Neural cell (in vitro differentiated cells): ENCODE measurements at regions not wholly inside any gene's neighbourhood (a gene's known extent, or its start where the extent isn't known, plus 50 kb on each side); places are given as distances from the start of the nearest gene placed in this dataset.

Experiments
- H2AFZ ChIP-seq: fragments of 200-600, 300-800 bp; sonication (generic), shearing (Covaris generic); 2 replicates; pipeline ENCODE4 v1.6.0; 2014; ENCODE audit warnings: low read depth, mild to moderate bottlenecking, antibody characterized with exemption, low read length, moderate library complexity
- H3F3A ChIP-seq: fragments of 200-600 bp; shearing (Covaris generic); 2 replicates; pipeline ENCODE4 v1.6.1; 2016; ENCODE audit warnings: mild to moderate bottlenecking, moderate library complexity, mixed read lengths, antibody characterized with exemption, low read length; ENCODE audit not compliant: insufficient read depth, poor library complexity, severe bottlenecking
- H3K27ac ChIP-seq: fragments of 200-600, 300-800 bp; sonication (generic), shearing (Covaris generic); 2 replicates; pipeline ENCODE4 v1.5.1; 2014; ENCODE audit warnings: mild to moderate bottlenecking, low read length, moderate library complexity
- H3K27me3 ChIP-seq: fragments of 300-800, 200-600 bp; sonication (generic), shearing (Covaris generic); 2 replicates; pipeline ENCODE4 v1.6.0; 2014; ENCODE audit warnings: mild to moderate bottlenecking, low read depth, low read length, moderate library complexity; ENCODE audit not compliant: insufficient read depth
- H3K36me3 ChIP-seq: fragments of 300-800, 200-600 bp; sonication (generic), shearing (Covaris generic); 2 replicates; pipeline ENCODE4 v1.5.1; 2014; ENCODE audit warnings: mild to moderate bottlenecking, antibody characterized with exemption, low read length, moderate library complexity; ENCODE audit not compliant: insufficient read depth
- H3K4me2 ChIP-seq: fragments of 300-800, 200-600 bp; sonication (generic), shearing (Covaris generic); 2 replicates; pipeline ENCODE4 v1.6.0; 2014; ENCODE audit warnings: mild to moderate bottlenecking, low read length
- H3K4me3 ChIP-seq: fragments of 300-800, 200-600 bp; sonication (generic), shearing (Covaris generic); 2 replicates; pipeline ENCODE4 v1.5.1; 2014; ENCODE audit warnings: mild to moderate bottlenecking, low read length, moderate library complexity
- H3K79me2 ChIP-seq: fragments of 200-600 bp; shearing (Covaris generic); replicated peaks from 2 replicates; pipeline ENCODE4 v1.6.0; 2014; ENCODE audit warnings: mild to moderate bottlenecking, low read length, moderate library complexity; ENCODE audit not compliant: insufficient read depth
- H3K9ac ChIP-seq: fragments of 300-800, 200-600 bp; sonication (generic), shearing (Covaris generic); 2 replicates; pipeline ENCODE4 v1.6.1; 2016; ENCODE audit warnings: mild to moderate bottlenecking, low read length, mixed read lengths
- H3K9me2 ChIP-seq: fragments of 200-600 bp; shearing (Covaris generic); 2 replicates; pipeline ENCODE4 v1.6.1; 2016; ENCODE audit warnings: mild to moderate bottlenecking, low read length, mixed read lengths; ENCODE audit not compliant: insufficient read depth
- H3K9me3 ChIP-seq: fragments of 200-600, 300-800 bp; sonication (generic), shearing (Covaris generic); 2 replicates; pipeline ENCODE4 v1.6.1; 2016; ENCODE audit warnings: mild to moderate bottlenecking, mixed run types, low read length, moderate library complexity, mixed read lengths
- H4K20me1 ChIP-seq: fragments of 200-600 bp; shearing (Covaris generic); 2 replicates; pipeline ENCODE4 v1.6.1; 2016; ENCODE audit warnings: mild to moderate bottlenecking, mixed run types; ENCODE audit not compliant: insufficient read depth
- CTCF ChIP-seq: fragments of 450-650 bp; IDR thresholded peaks from 2 replicates; pipeline ENCODE4 v1.5.1; 2014; ENCODE audit warnings: antibody characterized with exemption, mild to moderate bottlenecking, moderate library complexity; ENCODE audit not compliant: poor library complexity, severe bottlenecking
- EP300 ChIP-seq: fragments of 450-650 bp; conservative IDR thresholded peaks from 2 replicates; pipeline ENCODE4 v1.6.1; 2014; ENCODE audit warnings: antibody characterized with exemption, mild to moderate bottlenecking, moderate library complexity; ENCODE audit not compliant: poor library complexity, severe bottlenecking
- EZH2 ChIP-seq: fragments of 200-600, 300-800 bp; shearing (Covaris generic), sonication (generic); IDR thresholded peaks from 2 replicates; pipeline ENCODE4 v1.6.1; 2014; ENCODE audit warnings: antibody characterized with exemption, low read length, borderline replicate concordance, mild to moderate bottlenecking; ENCODE audit not compliant: insufficient read depth, poor library complexity, severe bottlenecking
- MXI1 ChIP-seq: fragments of 450-650 bp; conservative IDR thresholded peaks from 2 replicates; pipeline ENCODE4 v1.6.1; 2014; ENCODE audit warnings: antibody characterized with exemption, mild to moderate bottlenecking; ENCODE audit not compliant: poor library complexity, severe bottlenecking
- POLR2AphosphoS5 ChIP-seq: IDR thresholded peaks from 2 replicates; pipeline ENCODE4 v1.6.1; 2012
- RAD21 ChIP-seq: fragments of 450-650 bp; conservative IDR thresholded peaks from 2 replicates; pipeline ENCODE4 v1.6.1; 2014; ENCODE audit warnings: antibody characterized with exemption, mild to moderate bottlenecking, moderate library complexity
- SMC3 ChIP-seq: fragments of 450-650 bp; conservative IDR thresholded peaks from 2 replicates; pipeline ENCODE4 v1.6.1; 2014; ENCODE audit warnings: antibody characterized with exemption, mild to moderate bottlenecking, moderate library complexity; ENCODE audit not compliant: poor library complexity
- TAF1 ChIP-seq: IDR thresholded peaks from 2 replicates; pipeline ENCODE4 v1.6.1; 2012; ENCODE audit warnings: low read depth
- TF ChIP-seq, protein P1 (sequence below): IDR thresholded peaks from 2 replicates; pipeline ENCODE4 v1.6.1; 2012; ENCODE audit warnings: borderline replicate concordance

GRCh38 chr6:44042989-44043478 is 84.2 kb downstream of the MRPL14 start:
- no peaks in the 10 kb centered on the region for H3K27me3 ChIP-seq
- no peaks in the 10 kb centered on the region for H3F3A ChIP-seq
- no peak overlapping the region for H3K4me3 ChIP-seq
- no peaks in the 10 kb centered on the region for H3K9me2 ChIP-seq
- H4K20me1 ChIP-seq: no peaks in the 10 kb centered on the region
- H3K9ac ChIP-seq: no peak overlapping the region
- H3K4me2 ChIP-seq: no peak overlapping the region
- H3K79me2 ChIP-seq: no peaks in the 10 kb centered on the region
- no peaks in the 10 kb centered on the region for H3K36me3 ChIP-seq
- no peaks in the 10 kb centered on the region for H3K9me3 ChIP-seq
- TF ChIP-seq TAF1: no peak
- no peak overlapping the region for H3K27ac ChIP-seq
- H2AFZ ChIP-seq: no peak overlapping the region

GRCh38 chr6:44042261-44042988 is 84.8 kb downstream of the MRPL14 start:
- H3K36me3 ChIP-seq: no peaks in the 10 kb centered on the region
- no peak for TF ChIP-seq POLR2AphosphoS5
- no peak for TF ChIP-seq MXI1
- TF ChIP-seq, protein P1, sequence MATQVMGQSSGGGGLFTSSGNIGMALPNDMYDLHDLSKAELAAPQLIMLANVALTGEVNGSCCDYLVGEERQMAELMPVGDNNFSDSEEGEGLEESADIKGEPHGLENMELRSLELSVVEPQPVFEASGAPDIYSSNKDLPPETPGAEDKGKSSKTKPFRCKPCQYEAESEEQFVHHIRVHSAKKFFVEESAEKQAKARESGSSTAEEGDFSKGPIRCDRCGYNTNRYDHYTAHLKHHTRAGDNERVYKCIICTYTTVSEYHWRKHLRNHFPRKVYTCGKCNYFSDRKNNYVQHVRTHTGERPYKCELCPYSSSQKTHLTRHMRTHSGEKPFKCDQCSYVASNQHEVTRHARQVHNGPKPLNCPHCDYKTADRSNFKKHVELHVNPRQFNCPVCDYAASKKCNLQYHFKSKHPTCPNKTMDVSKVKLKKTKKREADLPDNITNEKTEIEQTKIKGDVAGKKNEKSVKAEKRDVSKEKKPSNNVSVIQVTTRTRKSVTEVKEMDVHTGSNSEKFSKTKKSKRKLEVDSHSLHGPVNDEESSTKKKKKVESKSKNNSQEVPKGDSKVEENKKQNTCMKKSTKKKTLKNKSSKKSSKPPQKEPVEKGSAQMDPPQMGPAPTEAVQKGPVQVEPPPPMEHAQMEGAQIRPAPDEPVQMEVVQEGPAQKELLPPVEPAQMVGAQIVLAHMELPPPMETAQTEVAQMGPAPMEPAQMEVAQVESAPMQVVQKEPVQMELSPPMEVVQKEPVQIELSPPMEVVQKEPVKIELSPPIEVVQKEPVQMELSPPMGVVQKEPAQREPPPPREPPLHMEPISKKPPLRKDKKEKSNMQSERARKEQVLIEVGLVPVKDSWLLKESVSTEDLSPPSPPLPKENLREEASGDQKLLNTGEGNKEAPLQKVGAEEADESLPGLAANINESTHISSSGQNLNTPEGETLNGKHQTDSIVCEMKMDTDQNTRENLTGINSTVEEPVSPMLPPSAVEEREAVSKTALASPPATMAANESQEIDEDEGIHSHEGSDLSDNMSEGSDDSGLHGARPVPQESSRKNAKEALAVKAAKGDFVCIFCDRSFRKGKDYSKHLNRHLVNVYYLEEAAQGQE: no peak
- no peak for TF ChIP-seq SMC3
- no peak for TF ChIP-seq CTCF
- no peak for TF ChIP-seq RAD21
- no peak for TF ChIP-seq EZH2
- TF ChIP-seq EP300: no peak
- TF ChIP-seq TAF1: no peak
- H3K27me3 ChIP-seq: no peaks in the 10 kb centered on the region
- H2AFZ ChIP-seq: no peak overlapping the region
- H3K9me3 ChIP-seq: no peaks in the 10 kb centered on the region
- H3K9me2 ChIP-seq: no peaks in the 10 kb centered on the region
- no peak overlapping the region for H3K27ac ChIP-seq
- H3K9ac ChIP-seq: no peak overlapping the region
- no peaks in the 10 kb centered on the region for H3K79me2 ChIP-seq
- no peaks in the 10 kb centered on the region for H3F3A ChIP-seq
- H3K4me3 ChIP-seq: no peak overlapping the region
- H3K4me2 ChIP-seq: no peak overlapping the region
- H4K20me1 ChIP-seq: no peaks in the 10 kb centered on the region
